ENCODE measurements at regions not wholly inside any gene's neighbourhood (a gene's known extent, or its start where the extent isn't known, plus 50 kb on each side); places are given as distances from the start of the nearest gene placed in this dataset.

DNA sequence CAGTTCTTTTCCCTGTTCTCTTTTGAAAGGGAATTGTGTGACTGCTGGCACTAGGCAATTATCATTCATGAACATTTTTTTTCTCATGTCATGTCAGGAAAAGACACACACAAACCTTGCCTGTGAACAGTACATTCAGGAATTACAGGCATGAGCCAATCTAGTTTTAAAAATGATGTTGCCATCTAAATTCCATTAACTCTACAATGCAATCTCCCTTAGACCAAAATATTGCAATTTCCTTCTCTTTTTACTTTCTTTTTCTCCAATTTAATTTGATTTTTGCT is 127.5 kb upstream of the STMND1 start:
- Mint-ChIP-seq H3K36me3 (ENCODE audit: insufficient read depth in 1 of 3, low read depth in 3 of 3) (no peaks in the 10 kb centered on the region; a peak in 1 of 7 replicates), H3K4me3 (no peak overlapping the region), H3K27ac (no peak overlapping the region), H3K4me1 (no peaks in the 10 kb centered on the region), H3K9me3 (no peaks in the 10 kb centered on the region; a peak in 2 of 5 replicates), H3K27me3 (ENCODE audit: low read depth) (peaks cover 8% of the 10 kb centered on the region)
- no peak overlapping the region for H3K4ac ChIP-seq (ENCODE audit: low read depth, low read length)
- H2AFZ ChIP-seq (ENCODE audit: low read length), result no peak overlapping the region
- TF ChIP-seq, protein P1, sequence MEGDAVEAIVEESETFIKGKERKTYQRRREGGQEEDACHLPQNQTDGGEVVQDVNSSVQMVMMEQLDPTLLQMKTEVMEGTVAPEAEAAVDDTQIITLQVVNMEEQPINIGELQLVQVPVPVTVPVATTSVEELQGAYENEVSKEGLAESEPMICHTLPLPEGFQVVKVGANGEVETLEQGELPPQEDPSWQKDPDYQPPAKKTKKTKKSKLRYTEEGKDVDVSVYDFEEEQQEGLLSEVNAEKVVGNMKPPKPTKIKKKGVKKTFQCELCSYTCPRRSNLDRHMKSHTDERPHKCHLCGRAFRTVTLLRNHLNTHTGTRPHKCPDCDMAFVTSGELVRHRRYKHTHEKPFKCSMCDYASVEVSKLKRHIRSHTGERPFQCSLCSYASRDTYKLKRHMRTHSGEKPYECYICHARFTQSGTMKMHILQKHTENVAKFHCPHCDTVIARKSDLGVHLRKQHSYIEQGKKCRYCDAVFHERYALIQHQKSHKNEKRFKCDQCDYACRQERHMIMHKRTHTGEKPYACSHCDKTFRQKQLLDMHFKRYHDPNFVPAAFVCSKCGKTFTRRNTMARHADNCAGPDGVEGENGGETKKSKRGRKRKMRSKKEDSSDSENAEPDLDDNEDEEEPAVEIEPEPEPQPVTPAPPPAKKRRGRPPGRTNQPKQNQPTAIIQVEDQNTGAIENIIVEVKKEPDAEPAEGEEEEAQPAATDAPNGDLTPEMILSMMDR (conservative IDR thresholded peaks at IDR 0.05), result no peak
- H3K18ac ChIP-seq (ENCODE audit: insufficient read length, low read depth, low read length), result no peak overlapping the region
- no peaks in the 10 kb centered on the region for H3K23me2 ChIP-seq (ENCODE audit: insufficient read length, low read depth, low read length, poor library complexity, severe bottlenecking)
- no peak overlapping the region for H3K27ac ChIP-seq (ENCODE audit: insufficient read length, low read depth, low read length)
- H3K27me3 ChIP-seq (ENCODE audit: insufficient read depth, low read length), result no peaks in the 10 kb centered on the region
- no peak overlapping the region for H2BK120ac ChIP-seq (ENCODE audit: low read depth, low read length, poor library complexity, severe bottlenecking)
- H4K5ac ChIP-seq (ENCODE audit: insufficient read length, low read depth, low read length), result no peak overlapping the region
- H3K79me1 ChIP-seq (ENCODE audit: insufficient read depth, low read depth, low read length, poor library complexity, severe bottlenecking), result no peaks in the 10 kb centered on the region
- no peak overlapping the region for H3K4me2 ChIP-seq (ENCODE audit: insufficient read depth, insufficient read length, low read length)
- no peaks in the 10 kb centered on the region for H3K79me2 ChIP-seq (ENCODE audit: insufficient read depth, low read length)
- no peaks in the 10 kb centered on the region for H3K4me1 ChIP-seq (ENCODE audit: insufficient read depth, low read length)
- H3K23ac ChIP-seq (ENCODE audit: insufficient read length, low read depth, low read length), result no peak overlapping the region
- no peaks in the 10 kb centered on the region for H3K9me3 ChIP-seq (ENCODE audit: control insufficient read depth, low read depth, low read length)
- no peak overlapping the region for H3K56ac ChIP-seq (ENCODE audit: insufficient read length, low read depth, low read length)
- no peak overlapping the region for H4K8ac ChIP-seq (replicated peaks; ENCODE audit: insufficient read length, low read depth, low read length)
- H3K9ac ChIP-seq (ENCODE audit: extremely low read depth, insufficient read length, low read length), result no peak overlapping the region
- H2BK20ac ChIP-seq (ENCODE audit: low read depth, low read length, poor library complexity, severe bottlenecking), result no peak overlapping the region
- no peak overlapping the region for H2BK12ac ChIP-seq (ENCODE audit: insufficient read length, low read depth, low read length)
- DNase-seq, result no peak
- no peak overlapping the region for H4K91ac ChIP-seq (ENCODE audit: insufficient read length, low read depth, low read length)
- no peak overlapping the region for H3K14ac ChIP-seq (ENCODE audit: insufficient read depth, low read length)
- H3T11ph ChIP-seq (ENCODE audit: low read length), result no peak overlapping the region
- no peak overlapping the region for H2AK5ac ChIP-seq (ENCODE audit: insufficient read length, low read length)
- H2BK15ac ChIP-seq (ENCODE audit: low read depth, low read length), result no peak overlapping the region
- no peaks in the 10 kb centered on the region for H4K20me1 ChIP-seq (ENCODE audit: control insufficient read depth, insufficient read depth, insufficient read length)
- H2BK5ac ChIP-seq (ENCODE audit: insufficient read length, low read length), result no peak overlapping the region
